Activated T-helper 1 cell treated with Interleukin-2 at 50 U/mL for 16 hours (primary cell): ENCODE measurements at regions not wholly inside any gene's neighbourhood (a gene's known extent, or its start where the extent isn't known, plus 50 kb on each side); places are given as distances from the start of the nearest gene placed in this dataset.

Experiments used
- DNase-seq: peaks from one replicate; pipeline ENCODE4 v3.0.0-alpha.2; 2020; ENCODE audit warnings: low read depth

DNA sequence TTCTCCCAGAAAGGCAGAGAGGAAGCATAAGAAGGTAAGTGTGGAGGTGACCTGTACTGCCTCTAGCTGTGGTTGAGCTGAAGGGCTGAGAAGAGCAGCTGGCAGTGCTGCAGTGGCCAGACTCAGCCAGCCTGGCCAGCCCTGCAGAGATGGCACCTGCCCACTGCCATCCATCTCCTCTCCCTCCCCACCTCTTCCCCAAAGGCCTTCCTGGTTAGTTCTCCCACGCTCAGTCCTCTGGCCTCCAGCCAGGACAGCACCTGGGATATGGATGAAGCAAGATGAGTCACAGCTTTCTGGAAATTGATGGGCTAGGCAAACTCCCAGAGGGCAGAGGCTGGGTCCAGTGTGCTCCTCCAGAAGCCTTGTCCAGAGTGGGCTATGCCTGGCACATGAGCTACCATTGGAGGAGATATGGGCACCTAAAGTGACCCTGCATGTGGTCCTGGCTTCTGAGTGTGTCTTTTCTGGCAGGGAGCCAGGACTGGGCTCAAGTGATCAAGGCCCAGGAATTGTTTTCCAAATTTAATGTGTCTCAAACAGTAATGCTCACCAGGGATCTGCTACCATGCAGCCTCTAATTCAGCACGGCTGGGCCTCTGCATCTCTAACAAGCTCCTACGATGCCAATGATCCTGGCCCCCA lies 81.0 kb upstream of the CACUL1 start:
- no peak for DNase-seq

GRCh38 chr10:118838364-118838763 lies 83.6 kb upstream of the CACUL1 start:
- no peak for DNase-seq

DNA sequence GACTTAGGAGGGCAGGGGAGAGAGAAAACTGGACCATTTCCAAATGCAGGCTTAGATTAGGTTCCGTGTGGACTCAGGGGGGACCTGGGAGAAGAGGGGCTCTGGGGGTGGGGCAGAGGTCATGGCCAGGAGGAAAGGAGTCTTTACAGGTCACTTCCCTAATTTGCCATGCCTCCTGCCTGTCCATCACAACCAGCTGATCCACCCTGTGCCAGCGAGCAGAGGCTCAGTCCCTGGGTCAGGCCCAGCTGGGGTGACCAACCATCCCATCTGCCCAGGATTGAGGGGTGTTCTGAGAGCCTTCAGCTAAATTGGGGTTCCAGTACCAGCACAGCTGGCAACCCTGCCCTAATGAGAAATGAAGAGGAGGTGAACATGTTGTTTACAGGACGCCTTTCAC lies 84.6 kb upstream of the CACUL1 start:
- DNase-seq: no peak

- no peak for DNase-seq
Measured at GRCh38 chr10:118840071-118840775, 85.5 kb upstream of the CACUL1 start.

- DNase-seq: no peak
Measured at GRCh38 chr10:118840776-118841468, 86.2 kb upstream of the CACUL1 start.

GRCh38 chr10:118841881-118842605 lies 87.3 kb upstream of the CACUL1 start:
- DNase-seq: no peak

DNA sequence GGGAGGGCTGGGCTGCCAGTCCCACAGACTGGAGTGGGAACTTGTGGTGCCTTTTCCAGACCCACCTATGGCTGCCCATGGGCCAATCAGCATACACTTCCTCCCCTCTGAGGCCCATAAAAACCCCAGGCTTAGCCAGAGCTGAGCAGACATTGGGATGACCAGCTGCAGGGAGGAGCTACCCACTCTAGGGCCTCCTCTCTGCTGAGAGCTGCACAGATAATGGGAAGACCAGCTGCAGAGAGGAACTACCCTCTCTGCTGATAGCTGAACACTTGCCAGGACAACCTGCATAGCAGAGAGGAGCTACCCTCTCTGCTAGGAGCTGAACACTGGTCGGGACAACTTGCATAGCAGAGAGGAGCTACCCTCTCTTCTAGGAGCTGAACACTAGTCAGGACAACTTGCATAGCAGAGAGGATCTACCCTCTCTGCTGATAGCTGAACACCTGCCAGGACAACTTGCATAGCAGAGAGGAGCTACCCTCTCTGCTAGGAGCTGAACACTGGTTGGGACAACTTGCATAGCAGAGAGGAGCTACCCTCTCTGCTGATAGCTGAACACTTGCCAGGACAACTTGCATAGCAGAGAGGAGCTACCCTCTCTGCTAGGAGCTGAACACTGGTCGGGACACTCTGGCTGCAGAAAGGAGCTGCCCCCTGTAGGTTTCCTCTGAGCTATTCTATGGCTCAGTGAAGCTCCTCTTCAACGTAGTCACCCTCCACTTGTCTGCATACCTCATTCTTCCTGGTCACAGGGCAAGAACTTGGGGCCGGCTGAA lies 88.3 kb upstream of the CACUL1 start:
- DNase-seq: no peak

GRCh38 chr10:118843647-118844265 lies 89.0 kb upstream of the CACUL1 start:
- DNase-seq: no peak

DNA sequence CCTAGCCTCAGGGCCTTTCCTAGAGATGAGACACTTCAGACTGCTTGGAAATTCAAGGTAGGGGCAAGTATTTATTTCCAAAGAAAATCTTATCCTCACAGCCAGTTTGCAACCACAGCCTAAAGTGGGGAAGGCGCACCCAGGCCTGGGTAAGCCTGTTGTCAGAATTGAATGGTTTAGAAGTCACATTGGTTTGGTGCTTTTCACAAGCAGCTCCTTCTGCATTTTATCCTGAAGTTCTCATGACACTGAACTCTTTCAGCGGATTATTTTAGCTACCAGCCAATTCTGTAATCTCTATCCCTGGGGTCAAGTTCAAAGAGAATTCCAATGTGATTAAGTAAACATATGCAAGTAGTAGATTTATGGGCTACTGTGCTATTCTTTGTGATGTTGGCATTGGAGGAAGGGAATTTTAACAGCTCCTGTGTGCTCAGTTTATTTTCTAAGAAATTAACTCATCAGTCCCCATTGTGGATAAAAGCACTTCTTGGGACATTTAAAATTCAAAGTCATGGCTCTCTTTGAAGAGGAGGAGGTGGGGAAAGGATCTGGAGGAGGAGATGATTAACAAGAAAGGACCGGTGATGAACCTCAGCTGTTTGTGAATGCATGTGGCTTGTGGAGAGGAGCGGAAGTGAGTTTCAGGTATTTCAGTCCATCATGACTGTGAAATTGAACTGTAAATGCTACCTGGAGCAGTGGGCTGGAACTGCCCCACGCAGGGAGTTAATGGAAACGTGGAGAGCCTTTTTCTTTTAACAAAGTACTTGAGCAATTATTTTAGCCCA lies 90.2 kb upstream of the CACUL1 start:
- DNase-seq: no peak

DNA sequence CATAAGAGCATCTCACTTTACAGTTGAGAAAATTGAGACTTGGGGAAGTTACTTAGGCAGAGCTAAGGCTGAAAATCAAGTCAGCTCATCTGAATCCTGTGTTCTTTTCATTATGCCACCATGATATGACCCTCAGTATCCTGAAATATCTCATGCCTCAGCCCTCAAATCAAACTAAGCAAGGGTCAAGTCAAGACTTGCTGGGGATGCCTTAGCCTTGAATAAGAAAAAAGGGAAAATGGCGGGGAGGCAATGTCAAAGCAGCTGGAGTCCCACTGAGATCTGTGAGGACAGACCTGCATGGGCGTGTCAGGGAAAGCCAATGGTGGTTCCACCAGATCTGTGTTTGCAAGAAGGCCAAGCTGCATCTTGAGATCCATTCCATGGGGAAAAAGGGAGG lies 91.0 kb upstream of the CACUL1 start:
- no peak for DNase-seq

GRCh38 chr10:118850418-118851061 lies 95.8 kb upstream of the CACUL1 start:
- DNase-seq: peak; percentile 32

- no peak for DNase-seq
Measured at GRCh38 chr10:118851062-118852035, 96.6 kb upstream of the CACUL1 start.

- no peak for DNase-seq
Measured at GRCh38 chr10:118853916-118854315, 99.1 kb upstream of the CACUL1 start.

- DNase-seq: no peak
Measured at GRCh38 chr10:118856106-118856505, 101.3 kb upstream of the CACUL1 start.

DNA sequence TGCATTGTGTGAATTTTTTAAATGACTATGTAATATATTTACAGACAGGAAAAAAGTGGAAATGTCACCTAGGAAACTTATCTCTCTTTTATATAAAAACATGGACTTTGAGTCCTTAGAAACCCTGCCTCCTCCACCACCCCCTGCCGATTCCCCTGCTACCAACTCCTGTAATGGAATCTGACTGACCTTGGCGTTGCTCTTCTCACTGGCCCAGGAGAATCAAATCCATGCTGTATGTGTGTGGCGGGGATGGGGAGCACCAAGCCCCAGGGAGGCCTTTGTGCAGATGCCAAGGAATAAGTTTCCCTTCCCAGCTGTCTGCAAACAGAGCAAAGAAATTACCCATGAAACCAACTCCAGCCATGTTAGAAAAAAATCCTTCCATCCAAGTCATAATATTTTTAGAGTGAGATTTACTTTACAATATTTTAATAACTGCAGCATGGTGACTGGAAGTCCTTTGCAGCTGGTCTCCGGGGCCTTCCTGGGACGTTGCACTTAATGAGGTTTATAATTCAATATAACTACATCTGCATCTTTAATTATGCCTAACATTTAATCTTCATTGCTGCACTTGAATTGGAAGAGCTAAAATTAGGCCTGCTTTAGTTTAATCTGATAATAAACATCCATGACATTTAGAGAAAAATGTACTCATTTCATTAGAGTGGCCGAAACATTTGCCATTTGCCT lies 111.4 kb upstream of the CACUL1 start:
- DNase-seq: no peak

DNA sequence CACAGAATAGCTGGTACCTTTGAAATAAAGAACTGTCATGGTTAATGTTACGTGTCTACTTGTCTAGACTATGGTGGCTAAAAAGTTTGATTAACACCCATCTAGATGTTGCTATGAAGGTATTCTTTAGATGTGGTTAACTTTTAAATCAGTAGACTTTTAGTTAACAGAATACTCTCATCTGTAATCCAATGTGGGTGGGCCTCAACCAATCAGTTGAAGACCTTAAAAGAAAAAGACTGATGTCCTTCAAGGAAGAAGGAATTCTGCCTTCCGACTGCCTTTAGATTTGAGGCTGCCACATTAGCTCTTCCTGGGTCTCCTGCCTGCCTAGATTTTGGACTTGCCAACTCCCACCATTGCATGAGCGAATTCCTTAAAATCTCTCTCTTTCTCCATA lies 113.0 kb upstream of the CACUL1 start:
- no peak for DNase-seq

DNA sequence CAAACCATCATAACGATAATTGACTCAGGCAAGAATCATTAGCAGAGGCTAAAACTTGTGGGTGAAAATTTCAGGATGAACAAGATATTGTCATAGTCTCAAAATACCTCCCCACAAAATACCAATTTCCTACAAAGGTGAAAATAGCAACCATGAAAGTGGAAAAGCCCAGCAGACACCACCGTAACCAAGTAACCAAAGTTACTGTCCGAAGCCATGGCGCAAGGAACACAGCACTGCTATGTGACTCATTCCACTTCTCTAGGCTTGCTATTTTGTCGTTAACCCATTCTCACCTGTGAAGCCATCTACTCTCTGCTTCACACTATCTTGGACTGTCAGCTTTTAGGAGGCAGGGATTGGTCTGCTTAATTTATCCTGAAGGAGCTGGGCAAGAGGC lies 113.8 kb upstream of the CACUL1 start:
- DNase-seq: no peak
